Thyroid gland (tissue), 4 donors: ENCODE measurements at regions not wholly inside any gene's neighbourhood (a gene's known extent, or its start where the extent isn't known, plus 50 kb on each side); places are given as distances from the start of the nearest gene placed in this dataset.

Experiments
- DNase-seq, 2 donors: peaks; one replicate each; pipeline ENCODE4 v3.0.0-alpha.2; 2019
- H3K27ac ChIP-seq, 3 donors: fragments of 200-600 bp; sonication (generic); 1 replicate in 2 of 3; 2 replicates in 1 of 3; pipeline ENCODE4 v1.5.1; 2016 to 2019; ENCODE audit warnings: mild to moderate bottlenecking in 1 of 3, moderate library complexity in 1 of 3
- H3K27me3 ChIP-seq: fragments of 200-600 bp; sonication (generic); one replicate; pipeline ENCODE4 v1.5.1; 2019
- H3K36me3 ChIP-seq, 2 donors: fragments of 200-600 bp; sonication (generic); one replicate each; pipeline ENCODE4 v1.5.1; 2016 to 2019
- H3K4me1 ChIP-seq, 2 donors: fragments of 200-600 bp; sonication (generic); one replicate each; pipeline ENCODE4 v1.5.1; 2017 to 2019
- H3K4me3 ChIP-seq, 3 donors: fragments of 200-600 bp; sonication (generic); replicated peaks in 1 of 3; 1 replicate in 2 of 3; 2 replicates in 1 of 3; pipeline ENCODE4 v1.5.1; 2016; ENCODE audit warnings: mild to moderate bottlenecking in 1 of 3
- H3K9me3 ChIP-seq: fragments of 200-600 bp; sonication (generic); one replicate; pipeline ENCODE4 v1.5.1; 2017
- POLR2A ChIP-seq, 2 donors: fragments of 450-650 bp; IDR thresholded peaks; one replicate each; pipeline ENCODE4 v1.6.1; 2017; ENCODE audit warnings: antibody characterized with exemption in 2 of 2, mild to moderate bottlenecking in 2 of 2, moderate library complexity in 1 of 2
- WGBS, 2 donors: methylation state at CpG; one replicate each; pipeline ENCODE4 v1.1.5; 2017; 5-methylcytosine and 5-hydroxymethylcytosine counted together
- intact Hi-C: fragments of 100-400 bp; cut with DNase I; formaldehyde crosslinking; loops from one replicate; pipeline ENCODE4 v1.15.1; 2023
- TF ChIP-seq, protein P1 (sequence below), 6 experiments: fragments of 200-600 bp in 3 of 6; fragments of 450-650 bp in 3 of 6; sonication (generic) in 3 of 6; IDR thresholded peaks; one replicate each; pipeline ENCODE4 v1.5.1; 2016 to 2019; ENCODE audit warnings: antibody characterized with exemption in 6 of 6, mild to moderate bottlenecking in 2 of 6, inconsistent platforms in 1 of 6, moderate library complexity in 1 of 6

DNA sequence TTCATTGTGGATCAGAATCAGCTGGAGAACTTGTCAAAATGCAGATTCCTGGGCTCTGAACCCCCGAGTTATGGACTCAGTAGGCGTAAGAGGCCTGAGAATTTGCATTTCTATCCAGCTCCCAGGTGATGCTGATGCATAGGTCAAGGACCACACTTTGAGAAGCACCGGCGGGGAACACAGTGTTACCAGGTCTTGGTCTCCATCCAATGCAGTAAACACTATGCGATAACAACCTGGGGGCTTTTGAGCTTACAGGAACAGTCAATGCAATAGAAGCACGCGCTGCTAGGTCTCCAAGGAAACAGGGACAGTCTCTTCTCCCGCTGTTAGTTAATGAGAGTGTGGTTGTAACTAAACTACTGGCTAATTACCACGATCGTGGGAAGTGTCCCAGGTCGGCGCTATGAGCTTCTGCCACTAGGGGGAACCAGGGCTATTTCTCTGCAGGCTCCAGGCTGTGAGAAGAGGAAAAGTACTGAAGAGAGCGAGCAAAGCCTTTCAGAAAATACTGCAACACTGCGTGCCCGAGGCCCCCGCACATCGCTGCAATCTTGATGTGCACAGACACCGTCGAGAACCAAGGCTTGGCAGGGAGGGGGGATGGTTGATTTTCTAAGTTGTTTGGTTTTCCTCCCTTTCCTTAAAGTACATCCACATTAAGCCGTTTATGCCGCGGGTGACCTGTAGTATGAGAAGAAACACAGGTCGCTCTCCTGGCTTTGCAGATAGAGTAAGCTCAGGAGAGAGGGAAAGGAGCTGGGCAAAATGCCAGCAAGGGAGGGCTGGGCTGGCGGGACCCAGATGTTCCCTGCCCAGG lies 52.0 kb upstream of the KCNA1 start:
- no peak for TF ChIP-seq POLR2A (IDR thresholded peaks at IDR 0.05)
- TF ChIP-seq, protein P1, sequence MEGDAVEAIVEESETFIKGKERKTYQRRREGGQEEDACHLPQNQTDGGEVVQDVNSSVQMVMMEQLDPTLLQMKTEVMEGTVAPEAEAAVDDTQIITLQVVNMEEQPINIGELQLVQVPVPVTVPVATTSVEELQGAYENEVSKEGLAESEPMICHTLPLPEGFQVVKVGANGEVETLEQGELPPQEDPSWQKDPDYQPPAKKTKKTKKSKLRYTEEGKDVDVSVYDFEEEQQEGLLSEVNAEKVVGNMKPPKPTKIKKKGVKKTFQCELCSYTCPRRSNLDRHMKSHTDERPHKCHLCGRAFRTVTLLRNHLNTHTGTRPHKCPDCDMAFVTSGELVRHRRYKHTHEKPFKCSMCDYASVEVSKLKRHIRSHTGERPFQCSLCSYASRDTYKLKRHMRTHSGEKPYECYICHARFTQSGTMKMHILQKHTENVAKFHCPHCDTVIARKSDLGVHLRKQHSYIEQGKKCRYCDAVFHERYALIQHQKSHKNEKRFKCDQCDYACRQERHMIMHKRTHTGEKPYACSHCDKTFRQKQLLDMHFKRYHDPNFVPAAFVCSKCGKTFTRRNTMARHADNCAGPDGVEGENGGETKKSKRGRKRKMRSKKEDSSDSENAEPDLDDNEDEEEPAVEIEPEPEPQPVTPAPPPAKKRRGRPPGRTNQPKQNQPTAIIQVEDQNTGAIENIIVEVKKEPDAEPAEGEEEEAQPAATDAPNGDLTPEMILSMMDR (IDR thresholded peaks at IDR 0.05) = peak; percentile 67 to 86 (median 78)
- peak; percentile 78 for DNase-seq
- 6 to 7% methylated on average over 24 of the region's 24 CpGs for WGBS, 2 donors
- H3K4me1 ChIP-seq = peaks cover 9 to 13% of the 10 kb centered on the region in 2 donors
- no peak overlapping the region for H3K4me3 ChIP-seq
- no peaks in the 10 kb centered on the region for H3K9me3 ChIP-seq
- intact Hi-C loops = loop anchor here (5.0 to 10.0 kb wide), 2 partner anchors 145 to 227 kb away; no protein-coding TSS in a partner anchor
- H3K27ac ChIP-seq = peak overlapping the region in 1 of 3 donors; percentile 26
- H3K27me3 ChIP-seq = no peaks in the 10 kb centered on the region
- no peaks in the 10 kb centered on the region for H3K36me3 ChIP-seq

DNA sequence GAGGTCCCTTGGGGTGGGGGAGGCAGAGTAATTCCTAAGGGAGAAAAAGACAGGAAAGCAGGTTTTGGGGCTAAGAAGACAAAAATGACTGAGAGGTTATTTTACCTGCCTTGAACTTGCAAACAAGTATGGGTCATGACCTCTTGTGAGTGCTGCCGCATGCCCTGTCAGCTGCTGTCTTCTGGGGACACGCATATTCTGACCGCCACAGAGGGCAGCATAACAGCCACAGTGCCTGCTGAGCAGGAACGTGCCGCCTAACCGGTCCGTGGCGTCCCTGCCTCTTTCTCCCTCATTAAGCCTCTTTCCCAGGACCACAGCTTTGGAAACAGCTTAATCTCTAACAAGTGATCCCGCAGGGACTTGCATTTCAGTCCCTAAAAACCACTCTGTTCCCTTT lies 51.3 kb upstream of the KCNA1 start:
- Histone ChIP-seq H3K9me3 (no peaks in the 10 kb centered on the region), H3K4me3 (no peak overlapping the region), H3K27me3 (no peaks in the 10 kb centered on the region), H3K27ac (peak overlapping the region in 1 of 3 donors; percentile 26), H3K4me1 (peaks cover 9 to 13% of the 10 kb centered on the region in 2 donors), H3K36me3 (no peaks in the 10 kb centered on the region)
- DNase-seq = peak; percentile 54 to 63
- intact Hi-C loops = loop anchor here (5.0 to 10.0 kb wide), 2 partner anchors 144 to 226 kb away; no protein-coding TSS in a partner anchor
- 19 to 25% methylated on average over 9 of the region's 9 CpGs for WGBS, 2 donors
- TF ChIP-seq, protein P1 (IDR thresholded peaks at IDR 0.05) = peak in 2 of 6 experiments; percentile 3 to 29
- no peak for TF ChIP-seq POLR2A (IDR thresholded peaks at IDR 0.05)

DNA sequence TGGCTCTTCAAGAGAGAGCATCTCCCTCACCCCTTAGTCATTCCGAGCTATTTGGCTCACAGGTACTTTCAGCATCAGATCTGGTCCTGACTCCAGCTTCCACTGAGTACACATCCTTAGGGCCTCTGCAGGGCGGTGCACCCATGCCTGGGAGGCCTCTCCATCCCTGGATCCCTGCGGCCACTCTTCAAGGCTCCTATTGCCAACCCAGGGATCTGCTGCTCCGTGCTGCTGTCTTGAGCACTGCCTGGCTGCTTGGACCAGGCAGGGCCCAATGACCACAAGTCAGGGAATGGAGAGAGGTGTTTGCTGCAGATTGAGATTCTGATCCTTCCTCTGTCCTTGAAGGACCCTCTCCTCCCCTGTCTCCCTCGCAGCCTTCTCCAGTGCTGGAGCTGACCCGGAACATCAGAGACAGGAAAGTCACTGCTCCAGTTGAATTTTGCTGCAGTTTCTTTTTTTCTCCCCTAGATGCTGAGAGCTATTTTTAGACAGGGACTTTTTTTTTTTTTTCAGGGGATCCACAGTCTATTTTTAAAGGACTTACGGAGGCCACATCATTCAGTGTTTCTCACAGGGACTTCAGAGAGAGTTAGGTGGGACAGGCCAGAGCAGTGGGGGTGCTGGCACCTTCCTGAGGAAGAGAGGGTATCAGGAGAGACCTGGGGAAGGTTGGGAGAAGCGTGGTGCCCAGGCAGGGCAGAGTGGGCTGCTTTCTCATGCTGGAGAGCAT lies 50.1 kb upstream of the KCNA1 start:
- no peaks in the 10 kb centered on the region for H3K36me3 ChIP-seq
- 79 to 87% methylated on average over 8 of the region's 8 CpGs for WGBS, 2 donors
- H3K27ac ChIP-seq = no peak overlapping the region
- intact Hi-C loops = loop anchor here (5.0 to 10.0 kb wide), 2 partner anchors 143 to 225 kb away; no protein-coding TSS in a partner anchor
- H3K27me3 ChIP-seq = no peaks in the 10 kb centered on the region
- peaks cover 9 to 13% of the 10 kb centered on the region in 2 donors for H3K4me1 ChIP-seq
- H3K4me3 ChIP-seq = no peak overlapping the region
- DNase-seq = no peak
- no peaks in the 10 kb centered on the region for H3K9me3 ChIP-seq
- no peak for TF ChIP-seq POLR2A (IDR thresholded peaks at IDR 0.05)
- TF ChIP-seq, protein P1 (IDR thresholded peaks at IDR 0.05) = no peak
